GM19467 (cell line): ENCODE measurements at regions not wholly inside any gene's neighbourhood (a gene's known extent, or its start where the extent isn't known, plus 50 kb on each side); places are given as distances from the start of the nearest gene placed in this dataset.

Experiments
- ATAC-seq: cut with Tn5 transposase; IDR thresholded peaks from one replicate; pipeline ENCODE4 v1.9.1; 2021; ENCODE audit warnings: mild to moderate bottlenecking, moderate library complexity; ENCODE audit not compliant: unreplicated experiment

DNA sequence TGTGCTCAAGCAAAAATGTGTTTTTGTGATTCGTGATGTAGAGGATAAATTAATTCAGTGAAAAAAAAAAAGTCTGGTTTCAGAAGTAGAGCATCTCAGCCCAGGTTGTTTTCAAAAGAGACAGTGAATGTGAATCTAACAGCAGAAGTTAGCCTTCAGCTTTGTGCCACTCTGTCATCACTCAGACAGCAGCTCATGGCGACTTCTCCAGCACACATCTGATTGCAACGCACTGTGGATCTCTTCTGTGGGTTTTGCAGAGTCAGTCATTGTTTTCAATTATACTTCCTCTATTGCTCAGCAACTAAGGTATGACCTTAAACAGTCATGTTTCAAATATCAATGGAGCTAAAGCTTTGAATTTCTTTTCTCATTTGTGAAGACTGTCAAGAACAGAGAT, 335.5 kb upstream of the POU3F2 start:
- no peak for ATAC-seq

DNA sequence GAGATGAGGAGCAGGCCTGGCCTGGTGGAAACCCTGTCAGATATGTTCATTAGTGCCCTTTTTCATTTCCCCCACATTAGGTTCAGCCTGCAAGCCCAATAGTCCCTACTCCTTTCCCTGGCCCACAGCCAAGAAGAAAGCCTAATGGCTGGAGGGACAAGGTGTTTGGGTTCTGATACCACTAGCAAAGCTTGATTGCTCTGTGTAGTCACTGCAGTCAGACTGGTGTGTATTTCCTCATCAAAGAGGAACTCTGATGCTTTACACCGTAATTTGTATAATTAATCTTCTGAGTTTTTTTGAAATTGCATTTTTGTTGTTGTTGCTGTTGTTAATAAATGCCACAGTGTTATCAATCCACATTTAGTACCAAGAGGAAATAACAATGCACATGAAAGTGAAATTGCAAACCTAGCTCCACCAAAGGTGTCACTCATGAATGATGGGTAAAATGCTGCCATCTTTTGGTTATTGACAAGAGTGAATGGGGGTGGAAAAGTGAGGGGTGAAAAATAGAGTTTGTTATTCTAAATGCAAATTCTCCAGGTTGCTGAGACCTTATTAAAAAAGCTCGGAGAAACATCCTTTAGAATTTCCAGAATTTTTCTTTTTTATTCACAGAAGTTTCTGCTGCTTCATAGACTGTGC, 320.2 kb upstream of the POU3F2 start:
- no peak for ATAC-seq

DNA sequence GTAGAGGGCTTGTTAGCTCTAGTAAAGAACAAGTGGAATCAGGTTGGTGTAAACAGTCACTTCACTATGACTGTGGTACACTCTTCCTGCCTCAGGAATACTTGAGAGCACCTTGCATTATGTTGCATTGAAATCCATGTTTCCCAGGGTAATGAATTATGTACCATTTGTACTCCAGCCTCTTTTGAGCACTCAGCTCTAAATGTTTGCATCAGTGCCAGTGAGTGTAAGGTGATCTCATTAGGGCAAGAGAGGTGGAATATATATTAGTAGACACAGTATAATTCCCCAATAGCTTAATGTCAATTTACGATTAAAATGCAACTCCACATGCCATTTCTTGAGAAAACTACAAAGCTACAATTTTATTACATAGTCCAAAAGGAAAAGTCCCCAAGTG, 319.6 kb upstream of the POU3F2 start:
- ATAC-seq: no peak

DNA sequence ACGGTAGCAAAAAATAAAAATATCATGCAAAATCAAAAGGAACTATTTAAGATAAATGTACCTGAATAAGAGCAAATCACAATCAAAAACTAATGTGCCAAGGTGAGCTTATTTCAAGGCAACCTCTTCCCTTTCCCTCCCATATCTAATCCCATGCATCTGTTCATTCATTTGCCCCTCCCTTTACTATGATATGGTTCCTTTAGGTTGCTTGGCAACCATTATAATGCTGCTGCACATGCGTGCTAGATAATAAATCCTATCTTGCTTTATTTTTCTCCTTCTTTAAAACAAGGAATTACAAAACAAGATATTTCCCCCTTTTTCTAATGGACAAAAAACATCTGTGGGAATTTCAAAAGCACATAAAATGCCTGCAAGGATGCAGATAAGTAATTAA, 318.2 kb upstream of the POU3F2 start:
- no peak for ATAC-seq

DNA sequence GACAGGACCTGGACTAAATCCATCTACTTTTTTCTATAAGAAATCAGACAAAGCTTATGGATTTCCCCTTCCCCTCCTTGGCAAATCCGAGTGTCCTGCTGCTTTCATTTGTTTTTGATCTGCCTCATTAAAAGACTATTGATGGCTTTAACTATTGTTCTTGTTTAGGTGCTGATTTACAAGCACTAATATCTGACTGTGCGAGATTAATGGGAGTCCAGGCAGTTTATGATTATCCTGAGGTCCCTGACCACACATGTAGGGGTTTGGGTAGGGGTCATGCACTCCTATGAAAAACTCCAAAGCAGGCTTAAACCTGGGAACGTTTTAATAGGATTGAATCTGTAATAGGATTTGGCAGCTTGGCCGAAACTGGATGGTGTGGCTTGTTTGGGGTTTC, 317.5 kb upstream of the POU3F2 start:
- no peak for ATAC-seq

DNA sequence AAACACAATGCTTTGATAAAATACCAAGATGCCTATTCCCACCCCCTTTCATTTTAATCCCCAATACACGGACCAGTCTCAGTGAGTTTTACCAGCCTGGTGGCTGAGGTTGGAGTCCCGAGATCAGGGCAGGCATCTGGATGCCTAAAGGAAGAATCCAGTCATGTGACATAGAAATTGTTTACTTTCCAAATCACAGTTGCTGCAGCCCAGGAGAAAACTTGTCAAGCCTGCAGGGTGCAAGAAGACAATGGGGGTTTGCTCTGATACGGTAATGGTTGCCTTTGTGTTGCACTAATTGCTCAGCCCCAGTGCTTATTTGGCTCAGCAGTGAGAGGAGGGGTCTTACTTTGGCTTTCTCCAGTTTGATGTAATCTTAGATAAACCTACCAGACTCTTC, 308.5 kb upstream of the POU3F2 start:
- ATAC-seq: no peak

DNA sequence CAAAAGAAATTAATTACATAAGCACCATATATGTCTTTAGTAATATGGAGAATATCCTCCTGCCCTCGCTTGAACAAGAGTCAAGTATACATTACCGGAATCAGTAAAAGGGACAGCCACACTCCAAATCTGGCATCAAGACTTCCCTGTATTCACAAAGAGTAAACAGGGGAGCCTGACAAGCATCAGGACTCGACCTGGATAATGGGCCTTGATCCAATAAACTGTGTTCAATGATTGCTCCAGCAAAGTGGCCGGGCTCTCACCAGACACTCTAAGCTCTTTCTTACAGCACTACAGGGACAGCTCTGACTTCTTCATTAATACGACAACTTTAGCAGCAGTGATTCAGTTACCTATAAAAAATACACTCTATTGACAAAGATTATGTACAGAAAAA, 307.9 kb upstream of the POU3F2 start:
- no peak for ATAC-seq

DNA sequence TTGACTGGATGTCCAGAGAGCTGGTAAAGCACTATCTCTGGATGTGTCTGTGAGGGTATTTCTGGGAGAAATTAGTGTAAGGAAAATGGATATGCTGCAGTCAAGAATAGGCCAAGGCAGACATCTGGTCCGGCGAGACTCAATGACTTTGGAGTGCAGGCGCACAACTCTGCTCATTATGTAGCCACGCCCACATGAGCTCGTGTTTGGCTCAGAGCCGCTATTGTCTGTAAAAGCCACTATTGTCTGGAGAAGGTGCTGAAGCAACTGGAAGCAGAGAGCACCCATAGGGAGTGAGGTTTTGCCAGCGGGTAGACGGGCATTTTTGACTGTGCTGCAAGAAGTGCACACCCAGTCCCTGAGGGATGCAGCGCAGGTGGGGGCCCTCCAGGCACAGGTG, 305.0 kb upstream of the POU3F2 start:
- no peak for ATAC-seq

DNA sequence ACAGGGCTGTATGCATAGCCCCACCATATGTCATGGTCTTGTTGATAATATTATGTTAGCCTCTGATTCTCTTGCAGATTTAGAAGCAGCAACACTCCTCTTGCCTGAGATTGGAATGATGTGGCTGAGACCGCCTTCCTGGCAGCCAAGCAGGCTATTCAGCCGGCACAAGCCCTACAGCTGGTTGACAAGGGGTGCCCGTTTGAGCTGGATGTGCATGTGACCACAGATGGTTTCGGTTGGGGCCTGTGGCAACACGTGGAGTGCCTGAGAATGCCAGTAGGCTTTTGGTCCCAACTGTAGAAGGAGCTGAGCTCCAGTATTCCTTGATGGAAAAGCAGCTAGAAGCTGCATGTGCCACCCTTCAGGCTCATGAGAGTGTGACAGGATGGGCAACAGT, 303.6 kb upstream of the POU3F2 start:
- no peak for ATAC-seq

DNA sequence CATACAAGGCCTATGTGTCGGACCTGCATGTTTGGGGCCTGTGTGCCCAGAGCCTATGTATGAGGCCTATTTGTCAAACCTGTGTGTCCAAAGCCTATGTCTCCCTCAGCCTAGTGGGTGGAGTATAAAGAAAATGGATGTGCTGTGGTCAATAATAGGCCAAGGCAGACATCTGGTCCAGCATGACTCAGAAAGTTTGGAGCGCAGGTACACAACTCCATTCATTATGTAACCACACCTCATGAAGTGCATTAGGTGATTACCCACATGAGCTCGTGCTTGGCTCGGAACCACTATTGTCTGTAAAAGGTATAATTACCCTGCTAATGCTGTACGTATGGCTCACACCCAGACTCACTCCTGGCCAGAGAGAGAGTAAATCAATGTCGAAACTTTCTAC, 302.4 kb upstream of the POU3F2 start:
- ATAC-seq: no peak

DNA sequence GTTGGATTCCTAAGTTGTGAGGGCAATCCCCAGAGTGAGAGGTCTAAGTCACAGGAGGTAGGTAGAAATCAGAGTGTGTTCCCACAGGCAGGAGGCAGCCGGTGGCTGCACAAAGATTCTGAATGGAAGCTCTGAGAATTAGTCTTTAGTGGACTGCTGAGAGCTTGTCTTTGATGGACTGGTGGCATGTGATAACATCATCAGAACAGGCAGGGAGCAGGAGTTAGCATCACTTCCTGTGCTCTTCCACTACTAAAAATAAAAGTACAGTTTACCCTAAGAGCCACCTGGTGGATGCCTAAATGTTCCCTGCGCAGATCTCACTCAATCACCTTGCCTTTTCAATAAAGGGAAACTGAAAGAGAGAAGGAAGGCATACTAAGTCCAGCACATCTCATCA, 294.6 kb upstream of the POU3F2 start:
- no peak for ATAC-seq

DNA sequence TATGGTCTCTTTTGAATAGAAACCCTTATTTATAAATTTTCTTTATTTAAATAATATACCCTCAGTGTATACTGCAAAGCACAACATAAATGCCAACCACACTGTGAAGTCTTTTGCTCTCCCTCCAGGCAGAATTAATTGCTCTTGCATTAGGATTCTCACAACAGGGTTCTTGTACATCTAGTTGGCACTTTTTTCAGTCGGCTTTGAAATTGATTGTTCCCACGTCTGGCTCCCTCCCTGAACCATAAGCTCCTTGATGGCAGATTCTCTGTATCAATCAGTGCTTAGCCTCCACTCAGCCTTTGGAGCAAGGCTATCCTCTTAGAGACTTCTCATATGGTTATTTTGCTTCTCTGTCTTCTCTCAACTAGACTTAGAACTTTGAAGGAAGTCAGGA, 288.0 kb upstream of the POU3F2 start:
- ATAC-seq: no peak

DNA sequence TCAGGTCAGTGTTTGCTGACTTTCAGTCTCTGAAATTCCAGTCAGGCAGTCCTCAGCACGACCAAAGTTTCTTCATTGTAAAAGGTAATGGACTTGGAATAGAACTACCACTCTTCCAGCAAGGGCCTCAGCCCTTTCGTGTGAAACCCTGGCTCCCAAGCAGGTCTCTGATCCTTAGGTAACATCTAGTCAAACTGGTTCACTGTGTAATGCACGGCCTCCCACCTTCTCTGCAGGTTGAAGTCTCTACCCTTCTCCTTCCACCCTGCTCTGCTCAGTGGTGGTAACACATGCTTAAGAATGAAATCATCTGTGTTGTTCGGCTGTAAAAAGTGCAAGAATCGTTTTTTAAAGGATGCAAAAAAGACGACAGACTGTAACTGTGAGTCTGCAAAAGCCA, 287.2 kb upstream of the POU3F2 start:
- ATAC-seq: no peak

DNA sequence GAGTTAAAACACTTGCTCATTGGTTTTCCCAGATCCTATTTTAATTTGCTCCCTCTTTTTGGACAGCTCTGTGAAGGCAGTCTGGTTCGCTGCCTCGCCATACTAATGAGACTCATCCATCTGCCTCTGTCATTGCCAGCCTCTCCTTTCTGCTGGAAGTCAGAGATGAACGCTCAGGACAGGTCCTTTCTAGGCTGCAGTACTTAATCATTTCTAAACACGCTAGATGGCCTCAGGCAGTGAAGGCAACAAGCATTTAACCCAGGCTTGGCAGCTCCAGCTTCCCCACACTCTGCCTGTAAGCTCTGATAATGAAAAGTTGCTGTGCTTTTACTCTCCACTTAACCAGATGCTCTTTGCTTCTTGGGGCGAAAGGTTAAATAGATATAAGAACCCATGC, 286.7 kb upstream of the POU3F2 start:
- ATAC-seq: no peak

DNA sequence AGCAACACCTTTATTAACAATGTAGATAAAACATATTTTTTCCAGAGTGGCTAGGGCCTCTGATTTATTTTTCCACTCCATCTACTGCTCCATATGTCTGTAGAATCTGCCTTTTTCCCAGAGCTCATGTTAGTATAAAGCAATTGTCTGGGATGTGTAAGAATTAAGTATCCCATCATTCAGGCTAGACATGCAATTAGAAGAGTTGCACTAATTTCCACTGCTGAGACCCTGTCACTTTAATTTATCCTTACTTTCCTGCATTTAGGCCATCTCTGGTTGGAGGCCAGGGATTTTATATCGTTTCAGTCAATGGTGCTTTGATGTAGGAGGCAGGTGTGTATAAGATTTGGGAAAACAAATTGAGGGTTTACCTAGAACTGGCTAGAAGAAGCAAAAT, 286.1 kb upstream of the POU3F2 start:
- no peak for ATAC-seq

DNA sequence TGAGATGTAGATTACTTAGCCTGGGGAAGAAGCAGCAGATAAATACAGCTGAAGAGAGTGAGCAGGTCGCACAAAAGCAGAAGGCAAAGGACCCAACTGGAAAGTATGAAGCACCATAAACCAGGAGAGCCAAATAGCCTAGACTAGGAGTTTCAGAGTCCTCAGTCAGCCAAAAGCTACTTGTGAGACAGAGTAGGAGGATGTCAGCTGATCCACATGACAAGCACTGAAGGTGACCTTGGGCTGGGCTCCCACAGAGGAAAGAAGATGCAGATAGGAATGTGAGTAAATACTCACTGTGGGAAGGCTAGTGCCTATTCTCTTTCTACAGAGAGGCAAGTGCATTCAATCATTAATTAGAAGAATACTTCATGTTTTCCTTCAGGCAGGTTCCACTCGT, 274.0 kb upstream of the POU3F2 start:
- no peak for ATAC-seq

DNA sequence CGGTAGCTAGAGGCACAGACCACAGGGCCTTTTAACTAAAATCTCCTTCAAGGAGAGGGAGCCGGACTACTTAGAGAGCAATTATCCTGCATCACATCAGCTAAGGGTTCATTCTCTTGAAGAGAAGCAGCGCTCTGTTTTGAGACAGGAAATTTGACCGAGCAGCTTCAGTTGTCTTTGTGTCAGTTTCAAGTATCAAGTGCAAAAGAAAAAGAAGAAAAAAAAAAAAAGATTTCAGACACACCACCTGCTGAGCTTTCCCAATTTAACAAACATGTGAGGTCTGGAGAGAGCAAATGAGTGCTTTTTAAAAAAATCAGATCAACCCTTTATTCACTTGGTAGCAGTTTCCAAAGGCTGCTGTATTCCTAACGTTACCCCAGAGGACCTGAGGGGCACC, 273.5 kb upstream of the POU3F2 start:
- no peak for ATAC-seq

DNA sequence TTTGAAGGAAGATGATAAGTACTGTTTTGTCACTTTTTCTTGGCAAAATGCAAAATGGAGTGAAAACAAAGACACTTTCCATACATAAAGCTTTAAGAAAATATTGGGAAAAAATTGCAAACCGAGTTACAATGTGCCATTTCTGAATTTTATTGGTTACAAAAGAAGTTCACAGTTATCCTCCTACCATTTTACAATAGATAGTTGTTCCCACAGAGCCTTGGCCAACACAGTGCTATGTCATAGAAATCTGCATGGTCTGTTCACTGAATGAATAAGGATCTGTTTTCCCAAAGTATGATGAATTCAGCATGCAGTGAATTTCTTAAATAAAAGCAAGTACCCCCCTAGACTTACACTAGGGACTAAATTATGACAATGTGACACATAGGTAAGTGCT, 268.2 kb upstream of the POU3F2 start:
- no peak for ATAC-seq

DNA sequence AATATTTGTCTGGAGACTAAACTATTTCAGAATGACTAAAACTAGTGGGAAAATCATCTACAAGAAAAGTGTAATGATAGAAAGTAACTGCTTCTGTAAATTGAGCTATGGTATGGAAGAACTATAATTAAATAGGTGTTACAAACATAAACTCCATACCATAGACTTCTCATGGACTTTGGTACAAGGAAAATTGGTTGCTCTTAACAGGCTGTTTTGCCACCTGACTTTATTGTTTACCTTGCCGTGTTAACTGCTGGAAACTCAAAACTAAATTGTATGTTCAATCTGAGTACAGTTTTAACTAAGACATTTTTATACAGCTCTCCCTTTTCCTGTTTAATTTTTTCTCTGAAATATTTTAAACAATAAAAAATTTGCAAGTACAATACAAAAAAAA, 261.8 kb upstream of the POU3F2 start:
- ATAC-seq: no peak

DNA sequence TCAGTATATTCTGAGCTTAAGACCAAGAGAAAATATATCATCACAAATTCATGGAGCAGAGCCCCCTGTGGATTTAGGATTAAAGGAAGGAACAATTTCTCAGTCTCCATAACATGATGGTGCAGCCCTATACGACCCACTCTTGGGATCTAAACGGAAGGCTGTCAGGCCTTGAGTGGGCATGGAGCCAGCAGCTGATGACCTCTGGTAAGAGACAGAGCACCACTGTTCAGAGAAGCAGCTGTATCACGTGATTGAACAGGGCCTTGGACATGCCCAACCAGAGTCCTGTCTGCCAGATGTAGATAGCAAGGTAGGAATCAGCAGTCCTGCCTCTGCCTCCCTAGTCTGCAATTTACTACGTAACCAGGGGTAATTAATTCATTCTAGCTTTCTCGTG, 259.4 kb upstream of the POU3F2 start:
- no peak for ATAC-seq

DNA sequence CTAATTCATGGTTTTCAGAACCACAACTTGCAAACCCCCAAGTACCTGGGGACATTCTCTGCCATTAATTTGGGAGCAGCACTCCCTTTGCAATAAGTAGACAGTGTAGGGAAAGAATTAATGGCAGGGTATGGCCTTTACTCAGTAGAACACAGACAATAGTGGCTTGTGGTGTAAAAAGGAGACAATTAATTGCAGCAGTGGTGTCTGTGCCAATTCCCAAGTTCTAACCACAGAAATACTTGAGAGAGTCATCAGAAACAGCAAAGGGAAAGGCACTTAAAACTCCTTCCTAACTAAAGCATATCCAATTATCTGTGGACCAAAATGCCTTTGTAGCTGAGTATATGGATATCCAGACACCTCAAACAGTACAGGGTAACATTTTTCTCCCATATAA, 257.6 kb upstream of the POU3F2 start:
- no peak for ATAC-seq

DNA sequence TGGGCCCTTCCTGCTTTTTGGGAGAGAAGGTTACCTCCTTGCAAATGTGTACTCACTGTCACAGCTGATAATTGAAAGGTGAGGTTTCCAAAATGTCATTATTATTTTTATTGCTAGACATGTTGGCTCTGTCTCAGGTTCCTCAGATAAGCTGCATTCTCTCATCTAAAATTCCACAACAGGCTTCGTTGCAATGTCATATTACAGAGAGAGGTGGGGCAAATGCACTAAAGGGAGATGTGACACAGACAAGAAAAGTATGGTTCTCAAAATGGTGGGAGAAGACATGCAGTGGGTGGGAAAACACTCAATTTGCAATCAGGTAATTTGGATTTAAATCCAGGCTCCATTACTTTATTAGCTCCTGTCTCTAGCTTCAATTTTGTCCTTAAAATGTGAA, 256.4 kb upstream of the POU3F2 start:
- no peak for ATAC-seq

DNA sequence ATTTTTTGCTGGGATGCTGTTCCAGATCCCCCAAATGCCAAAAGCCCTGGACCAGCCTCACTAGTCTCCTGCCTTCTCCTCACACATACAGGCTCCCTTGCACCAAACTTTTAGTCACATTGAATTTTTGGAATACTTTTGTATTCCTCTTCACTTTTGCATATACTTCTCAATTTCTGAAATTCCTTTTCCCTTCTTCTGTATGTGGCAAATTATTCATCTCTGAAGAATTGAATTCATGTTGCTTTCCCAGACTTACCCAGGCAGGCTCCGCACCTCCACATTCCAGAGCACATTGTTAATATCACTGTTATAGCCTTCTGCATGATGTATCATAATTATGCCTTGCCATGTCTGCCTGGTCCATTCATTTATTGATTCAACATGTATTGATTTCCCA, 255.3 kb upstream of the POU3F2 start:
- ATAC-seq: no peak

DNA sequence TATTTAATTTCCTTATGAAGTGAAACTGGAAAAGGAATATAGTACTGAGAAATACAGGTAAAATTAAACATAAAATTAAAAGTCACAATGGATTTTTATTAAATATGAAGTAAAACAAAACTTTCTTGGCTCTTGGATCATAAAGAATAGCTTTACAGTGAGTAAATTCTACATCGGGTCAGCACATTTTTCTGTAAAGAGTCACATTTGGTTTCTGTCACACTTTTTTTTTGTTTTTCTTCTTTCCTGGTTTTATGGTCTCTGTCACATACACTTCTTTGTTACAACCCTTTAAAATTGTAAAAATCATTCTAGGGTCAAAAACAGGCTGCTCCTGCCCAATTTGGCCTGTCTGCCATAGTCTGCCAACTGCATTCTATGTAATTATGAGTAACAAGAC, 254.4 kb upstream of the POU3F2 start:
- ATAC-seq: no peak
